Ishikawa (cell line): ENCODE measurements at regions not wholly inside any gene's neighbourhood (a gene's known extent, or its start where the extent isn't known, plus 50 kb on each side); places are given as distances from the start of the nearest gene placed in this dataset.

Experiments
- CEBPB ChIP-seq: IDR thresholded peaks from 2 replicates; pipeline ENCODE4 v1.6.1; 2012
- EGR1 ChIP-seq: IDR thresholded peaks from 2 replicates; pipeline ENCODE4 v1.6.1; 2012
- EP300 ChIP-seq: IDR thresholded peaks from 2 replicates; pipeline ENCODE4 v1.6.1; 2012; ENCODE audit warnings: borderline replicate concordance
- MAX ChIP-seq: IDR thresholded peaks from 2 replicates; pipeline ENCODE4 v1.6.1; 2012
- NFIC ChIP-seq: IDR thresholded peaks from 2 replicates; pipeline ENCODE4 v1.6.1; 2012
- REST ChIP-seq: IDR thresholded peaks from 2 replicates; pipeline ENCODE4 v1.6.1; 2012; ENCODE audit warnings: low read depth, mild to moderate bottlenecking
- TAF1 ChIP-seq: IDR thresholded peaks from 2 replicates; pipeline ENCODE4 v1.6.1; 2012; ENCODE audit warnings: low read depth, mild to moderate bottlenecking
- TEAD4 ChIP-seq: IDR thresholded peaks from 2 replicates; pipeline ENCODE4 v1.6.1; 2012
- USF1 ChIP-seq: IDR thresholded peaks from 2 replicates; pipeline ENCODE4 v1.6.1; 2012
- ZBTB7A ChIP-seq: IDR thresholded peaks from 2 replicates; pipeline ENCODE4 v1.6.1; 2012; ENCODE audit warnings: low read depth

- TF ChIP-seq NFIC (no peak), ZBTB7A (no peak), EGR1 (no peak), USF1 (no peak), MAX (no peak), TAF1 (no peak), EP300 (no peak), TEAD4 (no peak), REST (no peak), CEBPB (no peak)
These were observed 221.1 kb upstream of the PRSS16 start for GRCh38 chr6:27026361-27026760.
